Thyroid gland (tissue), 4 donors: ENCODE measurements at regions not wholly inside any gene's neighbourhood (a gene's known extent, or its start where the extent isn't known, plus 50 kb on each side); places are given as distances from the start of the nearest gene placed in this dataset.

ENCODE experiments used
- DNase-seq, 2 donors: peaks; one replicate each; pipeline ENCODE4 v3.0.0-alpha.2; 2019
- H3K27ac ChIP-seq, 3 donors: fragments of 200-600 bp; sonication (generic); 1 replicate in 2 of 3; 2 replicates in 1 of 3; pipeline ENCODE4 v1.5.1; 2016 to 2019; ENCODE audit warnings: mild to moderate bottlenecking in 1 of 3, moderate library complexity in 1 of 3
- H3K27me3 ChIP-seq: fragments of 200-600 bp; sonication (generic); one replicate; pipeline ENCODE4 v1.5.1; 2019
- H3K36me3 ChIP-seq, 2 donors: fragments of 200-600 bp; sonication (generic); one replicate each; pipeline ENCODE4 v1.5.1; 2016 to 2019
- H3K4me1 ChIP-seq, 2 donors: fragments of 200-600 bp; sonication (generic); one replicate each; pipeline ENCODE4 v1.5.1; 2017 to 2019
- H3K4me3 ChIP-seq, 3 donors: fragments of 200-600 bp; sonication (generic); replicated peaks in 1 of 3; 1 replicate in 2 of 3; 2 replicates in 1 of 3; pipeline ENCODE4 v1.5.1; 2016; ENCODE audit warnings: mild to moderate bottlenecking in 1 of 3
- H3K9me3 ChIP-seq: fragments of 200-600 bp; sonication (generic); one replicate; pipeline ENCODE4 v1.5.1; 2017
- POLR2A ChIP-seq, 2 donors: fragments of 450-650 bp; IDR thresholded peaks; one replicate each; pipeline ENCODE4 v1.6.1; 2017; ENCODE audit warnings: antibody characterized with exemption in 2 of 2, mild to moderate bottlenecking in 2 of 2, moderate library complexity in 1 of 2
- WGBS, 2 donors: methylation state at CpG; one replicate each; pipeline ENCODE4 v1.1.5; 2017; 5-methylcytosine and 5-hydroxymethylcytosine counted together
- intact Hi-C: fragments of 100-400 bp; cut with DNase I; formaldehyde crosslinking; loops from one replicate; pipeline ENCODE4 v1.15.1; 2023
- TF ChIP-seq, protein P1 (sequence below), 6 experiments: fragments of 200-600 bp in 3 of 6; fragments of 450-650 bp in 3 of 6; sonication (generic) in 3 of 6; IDR thresholded peaks; one replicate each; pipeline ENCODE4 v1.5.1; 2016 to 2019; ENCODE audit warnings: antibody characterized with exemption in 6 of 6, mild to moderate bottlenecking in 2 of 6, inconsistent platforms in 1 of 6, moderate library complexity in 1 of 6

DNA sequence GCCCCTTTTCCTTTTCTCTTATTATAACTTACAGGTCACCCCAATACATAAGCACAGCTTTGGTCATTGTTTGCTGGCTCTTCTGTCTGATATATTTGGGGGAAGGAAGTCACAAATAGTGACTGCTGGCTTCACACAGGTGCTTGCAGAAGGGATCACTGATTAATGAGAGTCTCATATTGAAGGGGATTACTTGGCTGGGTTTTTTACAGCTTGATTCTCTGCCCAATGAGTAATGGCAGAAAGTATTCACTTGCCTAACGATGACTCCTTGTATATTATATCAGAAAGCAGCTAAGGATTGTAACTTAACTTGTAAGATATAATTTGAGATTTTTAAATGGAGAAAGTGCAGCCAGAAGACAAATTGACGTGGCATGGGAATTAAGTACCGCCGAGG lies 119.3 kb upstream of the PFN2 start:
- intact Hi-C loops = no loop called here
- Histone ChIP-seq H3K4me1 (no peaks in the 10 kb centered on the region), H3K9me3 (no peaks in the 10 kb centered on the region), H3K4me3 (no peak overlapping the region), H3K27me3 (no peaks in the 10 kb centered on the region), H3K36me3 (no peaks in the 10 kb centered on the region), H3K27ac (no peak overlapping the region)
- DNase-seq = no peak
- TF ChIP-seq, protein P1, sequence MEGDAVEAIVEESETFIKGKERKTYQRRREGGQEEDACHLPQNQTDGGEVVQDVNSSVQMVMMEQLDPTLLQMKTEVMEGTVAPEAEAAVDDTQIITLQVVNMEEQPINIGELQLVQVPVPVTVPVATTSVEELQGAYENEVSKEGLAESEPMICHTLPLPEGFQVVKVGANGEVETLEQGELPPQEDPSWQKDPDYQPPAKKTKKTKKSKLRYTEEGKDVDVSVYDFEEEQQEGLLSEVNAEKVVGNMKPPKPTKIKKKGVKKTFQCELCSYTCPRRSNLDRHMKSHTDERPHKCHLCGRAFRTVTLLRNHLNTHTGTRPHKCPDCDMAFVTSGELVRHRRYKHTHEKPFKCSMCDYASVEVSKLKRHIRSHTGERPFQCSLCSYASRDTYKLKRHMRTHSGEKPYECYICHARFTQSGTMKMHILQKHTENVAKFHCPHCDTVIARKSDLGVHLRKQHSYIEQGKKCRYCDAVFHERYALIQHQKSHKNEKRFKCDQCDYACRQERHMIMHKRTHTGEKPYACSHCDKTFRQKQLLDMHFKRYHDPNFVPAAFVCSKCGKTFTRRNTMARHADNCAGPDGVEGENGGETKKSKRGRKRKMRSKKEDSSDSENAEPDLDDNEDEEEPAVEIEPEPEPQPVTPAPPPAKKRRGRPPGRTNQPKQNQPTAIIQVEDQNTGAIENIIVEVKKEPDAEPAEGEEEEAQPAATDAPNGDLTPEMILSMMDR (IDR thresholded peaks at IDR 0.05) = no peak
- no peak for TF ChIP-seq POLR2A (IDR thresholded peaks at IDR 0.05)
- 78 to 84% methylated on average over 4 of the region's 4 CpGs for WGBS, 2 donors

DNA sequence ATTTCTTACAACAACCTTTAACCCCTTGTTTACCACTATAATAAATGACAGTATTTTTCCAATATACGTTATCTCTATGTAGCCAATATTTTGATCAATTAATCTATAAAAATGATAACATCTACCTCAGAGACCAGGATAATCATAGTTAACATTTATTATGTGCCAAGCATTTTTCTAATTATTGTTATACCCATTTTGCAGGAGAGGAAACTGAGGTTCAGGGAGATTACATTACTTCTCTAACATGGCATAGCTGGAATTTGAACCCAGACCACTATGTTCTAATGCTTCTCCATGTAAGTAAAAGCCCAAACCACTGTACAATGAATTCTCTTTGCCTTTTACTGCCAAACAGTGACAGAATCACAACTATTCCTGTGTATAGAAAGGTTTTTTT lies 113.4 kb upstream of the PFN2 start:
- 85 to 90% methylated on average over 1 of the region's 1 CpG for WGBS, 2 donors

DNA sequence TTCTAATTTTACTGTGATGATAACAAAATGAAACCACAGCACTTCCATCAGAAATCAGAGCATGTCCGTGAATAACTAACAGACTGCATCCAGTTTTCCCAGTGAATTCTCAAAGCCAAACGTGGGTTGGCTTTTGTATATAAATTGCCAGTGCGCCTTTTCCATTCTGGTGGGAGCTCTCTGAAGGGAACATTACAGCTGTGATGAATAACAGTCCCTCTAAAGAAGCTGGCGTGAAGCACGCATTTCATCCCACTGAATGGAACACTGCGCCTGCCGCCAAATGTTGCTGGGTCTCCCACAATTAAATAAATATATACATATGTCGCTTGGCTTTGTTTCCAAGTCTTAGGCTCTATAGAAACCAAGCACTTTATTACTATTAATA lies 113.0 kb upstream of the PFN2 start:
- no peak for DNase-seq
- WGBS, 2 donors = 58 to 63% methylated on average over 8 of the region's 8 CpGs
- Histone ChIP-seq H3K27ac (no peak overlapping the region), H3K4me3 (no peak overlapping the region), H3K4me1 (peaks cover 0 to 11% of the 10 kb centered on the region in 2 donors), H3K27me3 (no peaks in the 10 kb centered on the region), H3K9me3 (no peaks in the 10 kb centered on the region), H3K36me3 (no peaks in the 10 kb centered on the region)
- intact Hi-C loops = no loop called here
- TF ChIP-seq POLR2A (IDR thresholded peaks at IDR 0.05) = no peak
- TF ChIP-seq, protein P1 (IDR thresholded peaks at IDR 0.05) = no peak

More for the DNA sequence above, 113.4 kb upstream of the PFN2 start:
- Histone ChIP-seq H3K4me1 (peaks cover 0 to 11% of the 10 kb centered on the region in 2 donors), H3K36me3 (no peaks in the 10 kb centered on the region), H3K4me3 (no peak overlapping the region), H3K9me3 (no peaks in the 10 kb centered on the region), H3K27me3 (no peaks in the 10 kb centered on the region), H3K27ac (no peak overlapping the region)
- no peak for TF ChIP-seq POLR2A (IDR thresholded peaks at IDR 0.05)
- TF ChIP-seq, protein P1 (IDR thresholded peaks at IDR 0.05) = no peak
- DNase-seq = no peak
- intact Hi-C loops = no loop called here

DNA sequence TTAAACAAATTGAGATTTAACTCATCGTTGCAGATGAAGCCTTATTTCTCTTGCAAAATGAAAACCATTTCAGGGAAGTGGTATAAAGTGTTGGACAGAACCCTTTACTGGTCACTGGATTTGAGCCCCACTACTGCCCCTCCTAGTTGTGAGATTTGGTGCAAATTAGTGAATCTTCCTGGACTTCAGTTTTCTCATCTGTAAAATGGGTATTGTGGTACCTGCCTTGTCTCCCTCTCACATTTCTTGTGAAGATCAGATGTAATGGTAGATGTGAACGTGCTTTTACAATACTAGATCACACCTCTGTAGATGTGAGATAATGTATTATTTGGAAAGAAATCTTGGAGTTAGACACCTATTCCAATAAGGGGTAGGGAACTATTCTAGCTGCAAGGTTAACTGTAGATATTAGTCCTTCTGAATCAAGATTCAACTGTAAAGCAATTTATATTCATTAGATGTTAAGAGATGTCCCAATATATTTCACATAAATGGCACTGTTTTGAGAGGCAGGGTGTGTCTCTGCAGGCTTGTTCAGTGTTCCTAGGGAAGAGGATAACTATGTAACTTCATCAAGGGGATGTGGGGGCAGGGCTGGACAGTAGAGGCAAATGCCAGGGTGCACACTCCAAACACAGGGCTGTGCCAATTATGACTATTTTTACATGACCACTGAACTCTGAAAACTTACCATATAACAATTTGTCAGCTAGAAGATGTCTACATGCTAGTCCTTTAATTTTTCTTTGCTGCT lies 112.4 kb upstream of the PFN2 start:
- no peaks in the 10 kb centered on the region for H3K9me3 ChIP-seq
- DNase-seq = peak in 1 of 2 donors; percentile 13
- intact Hi-C loops = no loop called here
- no peak overlapping the region for H3K4me3 ChIP-seq
- no peaks in the 10 kb centered on the region for H3K36me3 ChIP-seq
- 82 to 86% methylated on average over 2 of the region's 2 CpGs for WGBS, 2 donors
- peaks cover 0 to 11% of the 10 kb centered on the region in 2 donors for H3K4me1 ChIP-seq
- no peak overlapping the region for H3K27ac ChIP-seq
- no peak for TF ChIP-seq POLR2A (IDR thresholded peaks at IDR 0.05)
- TF ChIP-seq, protein P1 (IDR thresholded peaks at IDR 0.05) = no peak
- no peaks in the 10 kb centered on the region for H3K27me3 ChIP-seq

DNA sequence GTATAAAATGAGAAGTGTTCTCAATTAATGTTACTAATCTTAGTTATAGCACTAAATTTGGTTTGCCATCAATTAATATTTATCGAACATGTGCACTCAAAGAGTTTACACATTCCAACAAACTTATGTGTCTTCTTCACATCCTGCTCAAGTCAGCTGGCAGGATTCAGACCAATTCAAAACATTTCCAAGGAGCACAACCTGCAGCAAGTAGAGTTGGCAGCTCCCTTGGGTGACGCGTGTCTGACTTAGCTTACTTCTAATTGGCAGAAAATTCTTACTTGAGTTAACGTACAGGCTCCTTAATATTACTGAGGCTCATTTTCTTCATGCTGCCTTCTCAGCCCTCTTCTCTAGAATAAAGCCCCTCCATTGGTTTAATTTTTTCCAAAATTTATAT lies 110.4 kb upstream of the PFN2 start:
- intact Hi-C loops = no loop called here
- Histone ChIP-seq H3K36me3 (no peaks in the 10 kb centered on the region), H3K4me1 (peaks cover 0 to 11% of the 10 kb centered on the region in 2 donors), H3K9me3 (no peaks in the 10 kb centered on the region), H3K4me3 (no peak overlapping the region), H3K27me3 (no peaks in the 10 kb centered on the region), H3K27ac (no peak overlapping the region)
- peak; percentile 12 to 39 for DNase-seq
- TF ChIP-seq POLR2A (IDR thresholded peaks at IDR 0.05) = no peak
- TF ChIP-seq, protein P1 (IDR thresholded peaks at IDR 0.05) = no peak
- 66 to 75% methylated on average over 4 of the region's 4 CpGs for WGBS, 2 donors
